ENCODE measurements at regions not wholly inside any gene's neighbourhood (a gene's known extent, or its start where the extent isn't known, plus 50 kb on each side); places are given as distances from the start of the nearest gene placed in this dataset.
"Not testable (repeated sequence)": the region's sequence is repeated elsewhere in the genome, so short reads cannot be mapped to it uniquely, and the experiment has no call there.

- TF ChIP-seq CTCF (IDR thresholded peaks at IDR 0.05; ENCODE audit: insufficient read depth, low read length); GABPA (IDR thresholded peaks at IDR 0.05; ENCODE audit: low read depth); POLR2AphosphoS5 (IDR thresholded peaks at IDR 0.05; ENCODE audit: low read depth); REST (IDR thresholded peaks at IDR 0.05; ENCODE audit: insufficient replicate concordance, low read depth); SPI1 (IDR thresholded peaks at IDR 0.05; ENCODE audit: borderline replicate concordance, low read depth): not testable (repeated sequence)
Measured at GRCh38 chr2:67331419-67332086, 65.6 kb upstream of the ETAA1 start.
